ENCODE measurements at regions not wholly inside any gene's neighbourhood (a gene's known extent, or its start where the extent isn't known, plus 50 kb on each side); places are given as distances from the start of the nearest gene placed in this dataset.

DNA sequence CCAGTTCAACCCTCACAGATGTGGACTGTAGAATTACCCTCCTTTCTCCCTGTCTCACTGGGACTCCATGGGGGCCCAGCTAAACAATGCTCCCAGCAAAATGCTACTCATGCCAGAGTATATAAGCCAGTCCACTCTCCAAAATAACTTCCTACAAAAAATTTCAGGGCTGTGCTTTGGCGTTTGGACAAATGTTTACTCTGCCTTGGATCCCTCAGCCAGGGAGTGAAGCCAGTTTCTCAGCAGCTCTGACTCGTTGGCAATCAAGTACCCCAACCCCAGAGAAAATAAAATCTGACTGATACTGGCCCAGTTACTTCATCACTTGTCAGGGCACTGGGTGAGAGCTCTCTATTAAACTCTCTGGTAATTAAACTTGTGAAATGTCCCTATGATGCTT is 250.4 kb downstream of the TSHZ3 start:
- WGBS (ENCODE audit: missing lambda C conversion rate) = 3% methylated on average over 2 of the region's 2 CpGs
- ATAC-seq = no peak
- no peak for DNase-seq (ENCODE audit: low read depth in 1 of 2, low spot score in 1 of 2)
- no peak overlapping the region for H3K4me3 ChIP-seq
- ChIA-PET POLR2A (no interaction called here), CTCF (no interaction called here)
- no peak overlapping the region for H3K27ac ChIP-seq
- no peak for FAIRE-seq
- H3K4me2 ChIP-seq = no peak overlapping the region
- H3K4me1 ChIP-seq = no peaks in the 10 kb centered on the region
- H3K9me3 ChIP-seq = peaks cover 9% of the 10 kb centered on the region
- TF ChIP-seq CHD4 (IDR thresholded peaks at IDR 0.05; ENCODE audit: borderline replicate concordance) = no peak
- no peak for TF ChIP-seq PBX3 (IDR thresholded peaks at IDR 0.05)
- TF ChIP-seq, protein P1, sequence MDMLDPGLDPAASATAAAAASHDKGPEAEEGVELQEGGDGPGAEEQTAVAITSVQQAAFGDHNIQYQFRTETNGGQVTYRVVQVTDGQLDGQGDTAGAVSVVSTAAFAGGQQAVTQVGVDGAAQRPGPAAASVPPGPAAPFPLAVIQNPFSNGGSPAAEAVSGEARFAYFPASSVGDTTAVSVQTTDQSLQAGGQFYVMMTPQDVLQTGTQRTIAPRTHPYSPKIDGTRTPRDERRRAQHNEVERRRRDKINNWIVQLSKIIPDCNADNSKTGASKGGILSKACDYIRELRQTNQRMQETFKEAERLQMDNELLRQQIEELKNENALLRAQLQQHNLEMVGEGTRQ (IDR thresholded peaks at IDR 0.05) = no peak
- no peak for TF ChIP-seq JUNB (IDR thresholded peaks at IDR 0.05)
- no peak for TF ChIP-seq GATA3 (IDR thresholded peaks at IDR 0.05; ENCODE audit: borderline replicate concordance)
- TF ChIP-seq EP300 (IDR thresholded peaks at IDR 0.05) = no peak
- no peak for TF ChIP-seq EHF (CRISPR knock-in tag; IDR thresholded peaks at IDR 0.05)
- no peak for TF ChIP-seq CHD2 (IDR thresholded peaks at IDR 0.05; ENCODE audit: low read length, partially characterized antibody)
- no peak for TF ChIP-seq CBX8 (IDR thresholded peaks at IDR 0.05)
- no peak for TF ChIP-seq REST (IDR thresholded peaks at IDR 0.05)
- no peak for TF ChIP-seq HOXA7 (CRISPR knock-in tag; IDR thresholded peaks at IDR 0.05)
- TF ChIP-seq TP53 (CRISPR knock-in tag; IDR thresholded peaks at IDR 0.05) = no peak
- TF ChIP-seq KDM5A (IDR thresholded peaks at IDR 0.05) = no peak
- TF ChIP-seq NFE2L2 (conservative IDR thresholded peaks at IDR 0.05; ENCODE audit: low read length) = no peak
- no peak for TF ChIP-seq HDAC2 (IDR thresholded peaks at IDR 0.05)
- TF ChIP-seq NPAS2 (CRISPR knock-in tag; IDR thresholded peaks at IDR 0.05; ENCODE audit: borderline replicate concordance) = no peak
- TF ChIP-seq FOSL2 (IDR thresholded peaks at IDR 0.05) = no peak
- no peak for TF ChIP-seq FOSL2 (CRISPR knock-in tag; IDR thresholded peaks at IDR 0.05)
- TF ChIP-seq HES2 (IDR thresholded peaks at IDR 0.05) = no peak
- no peak for TF ChIP-seq TFCP2L1 (CRISPR knock-in tag; IDR thresholded peaks at IDR 0.05)

DNA sequence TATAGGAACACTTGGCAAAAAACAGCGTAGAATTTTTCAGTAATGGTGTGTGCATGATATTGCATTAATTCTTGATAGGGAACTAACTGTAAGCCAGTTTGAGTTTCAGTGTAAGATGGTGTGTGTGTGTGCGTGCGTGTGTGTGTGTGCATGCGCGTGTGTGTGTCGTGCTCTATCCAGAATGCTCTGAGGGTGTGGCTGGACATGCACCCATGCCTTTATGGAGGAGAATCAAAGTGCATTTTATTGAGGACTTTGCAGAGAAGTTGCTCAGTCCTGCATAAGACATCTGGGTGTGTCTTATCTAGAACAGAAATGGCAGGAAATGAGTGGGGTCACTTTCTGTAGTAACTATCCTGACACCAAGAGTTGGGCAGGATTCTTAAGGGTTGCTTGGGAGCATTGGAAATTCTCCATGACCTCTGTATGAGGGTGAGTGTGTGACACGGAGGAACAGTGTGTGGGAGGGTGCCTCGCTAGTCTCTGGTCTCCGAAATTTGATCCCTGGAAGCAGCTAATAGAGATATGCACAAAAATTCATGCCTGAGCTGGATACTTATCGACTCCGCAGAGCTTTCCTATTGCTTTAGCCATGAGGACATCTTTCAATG is 252.2 kb downstream of the TSHZ3 start:
- TF ChIP-seq HOXB13 (CRISPR knock-in tag; IDR thresholded peaks at IDR 0.05; ENCODE audit: low read depth) (no peak), MAZ (IDR thresholded peaks at IDR 0.05; ENCODE audit: borderline replicate concordance, low read depth, low read length) (no peak), KDM1A (IDR thresholded peaks at IDR 0.05; ENCODE audit: low read depth) (no peak), RARB (CRISPR knock-in tag; IDR thresholded peaks at IDR 0.05) (no peak), NPAS2 (CRISPR knock-in tag; IDR thresholded peaks at IDR 0.05; ENCODE audit: borderline replicate concordance) (no peak), HOXB5 (CRISPR knock-in tag; IDR thresholded peaks at IDR 0.05) (no peak)

More for the DNA sequence above, 252.2 kb downstream of the TSHZ3 start:
- WGBS (ENCODE audit: missing lambda C conversion rate) = 56% methylated on average over 11 of the region's 11 CpGs
- Histone ChIP-seq H3K4me1 (no peaks in the 10 kb centered on the region), H3K4me3 (no peak overlapping the region), H3K9me3 (peaks cover 9% of the 10 kb centered on the region), H3K4me2 (no peak overlapping the region), H3K27ac (no peak overlapping the region)
- no peak for FAIRE-seq
- no peak for ATAC-seq
- no peak for DNase-seq (ENCODE audit: low read depth in 1 of 2, low spot score in 1 of 2)
- ChIA-PET CTCF (interaction anchor here (0.8 kb wide), 1 partner anchor 39 kb away, joined by 3 read pairs; no protein-coding TSS in a partner anchor), POLR2A (no interaction called here)
